Peyer's patch (tissue), 4 donors: ENCODE measurements at regions not wholly inside any gene's neighbourhood (a gene's known extent, or its start where the extent isn't known, plus 50 kb on each side); places are given as distances from the start of the nearest gene placed in this dataset.

Experiments used
- DNase-seq, 3 donors: peaks; one replicate each; pipeline ENCODE4 v3.0.0-alpha.2; 2017 to 2019
- H3K27ac ChIP-seq, 4 donors: fragments of 200-600 bp; sonication (generic); one replicate each; pipeline ENCODE4 v1.5.1; 2016 to 2019
- H3K27me3 ChIP-seq, 2 donors: fragments of 200-600 bp; sonication (generic); one replicate each; pipeline ENCODE4 v1.5.1; 2019
- H3K36me3 ChIP-seq, 3 donors: fragments of 200-600 bp; sonication (generic); one replicate each; pipeline ENCODE4 v1.5.1; 2016 to 2019
- H3K4me1 ChIP-seq, 4 donors: fragments of 200-600 bp; sonication (generic); one replicate each; pipeline ENCODE4 v1.5.1; 2016 to 2019
- H3K4me3 ChIP-seq, 4 donors: fragments of 200-600 bp; sonication (generic); 1 replicate in 3 of 4; 2 replicates in 1 of 4; pipeline ENCODE4 v1.5.1; 2016 to 2019; ENCODE audit warnings: mild to moderate bottlenecking in 1 of 4
- H3K9me3 ChIP-seq, 4 donors: fragments of 200-600 bp; sonication (generic); one replicate each; pipeline ENCODE4 v1.5.1; 2016 to 2019; ENCODE audit warnings: mild to moderate bottlenecking in 1 of 4
- POLR2A ChIP-seq, 2 donors: fragments of 450-650 bp; IDR thresholded peaks; one replicate each; pipeline ENCODE4 v1.5.1; 2017; ENCODE audit warnings: antibody characterized with exemption in 2 of 2, mild to moderate bottlenecking in 2 of 2, moderate library complexity in 2 of 2
- TF ChIP-seq, protein P1 (sequence below), 6 experiments: fragments of 450-650 bp in 4 of 6; fragments of 200-600 bp in 2 of 6; sonication (generic) in 1 of 6; IDR thresholded peaks; one replicate each; pipeline ENCODE4 v1.5.1; 2017 to 2019; ENCODE audit warnings: antibody characterized with exemption in 6 of 6, mild to moderate bottlenecking in 3 of 6, moderate library complexity in 1 of 6

- Histone ChIP-seq H3K27ac (no peak overlapping the region), H3K36me3 (no peaks in the 10 kb centered on the region), H3K9me3 (no peaks in the 10 kb centered on the region), H3K4me1 (no peaks in the 10 kb centered on the region), H3K27me3 (no peaks in the 10 kb centered on the region), H3K4me3 (no peak overlapping the region)
- no peak for TF ChIP-seq POLR2A (IDR thresholded peaks at IDR 0.05)
- TF ChIP-seq, protein P1, sequence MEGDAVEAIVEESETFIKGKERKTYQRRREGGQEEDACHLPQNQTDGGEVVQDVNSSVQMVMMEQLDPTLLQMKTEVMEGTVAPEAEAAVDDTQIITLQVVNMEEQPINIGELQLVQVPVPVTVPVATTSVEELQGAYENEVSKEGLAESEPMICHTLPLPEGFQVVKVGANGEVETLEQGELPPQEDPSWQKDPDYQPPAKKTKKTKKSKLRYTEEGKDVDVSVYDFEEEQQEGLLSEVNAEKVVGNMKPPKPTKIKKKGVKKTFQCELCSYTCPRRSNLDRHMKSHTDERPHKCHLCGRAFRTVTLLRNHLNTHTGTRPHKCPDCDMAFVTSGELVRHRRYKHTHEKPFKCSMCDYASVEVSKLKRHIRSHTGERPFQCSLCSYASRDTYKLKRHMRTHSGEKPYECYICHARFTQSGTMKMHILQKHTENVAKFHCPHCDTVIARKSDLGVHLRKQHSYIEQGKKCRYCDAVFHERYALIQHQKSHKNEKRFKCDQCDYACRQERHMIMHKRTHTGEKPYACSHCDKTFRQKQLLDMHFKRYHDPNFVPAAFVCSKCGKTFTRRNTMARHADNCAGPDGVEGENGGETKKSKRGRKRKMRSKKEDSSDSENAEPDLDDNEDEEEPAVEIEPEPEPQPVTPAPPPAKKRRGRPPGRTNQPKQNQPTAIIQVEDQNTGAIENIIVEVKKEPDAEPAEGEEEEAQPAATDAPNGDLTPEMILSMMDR (IDR thresholded peaks at IDR 0.05): no peak
- DNase-seq: no peak
Measured at GRCh38 chr4:188484256-188484655, 345.0 kb downstream of the TRIML1 start.

DNA sequence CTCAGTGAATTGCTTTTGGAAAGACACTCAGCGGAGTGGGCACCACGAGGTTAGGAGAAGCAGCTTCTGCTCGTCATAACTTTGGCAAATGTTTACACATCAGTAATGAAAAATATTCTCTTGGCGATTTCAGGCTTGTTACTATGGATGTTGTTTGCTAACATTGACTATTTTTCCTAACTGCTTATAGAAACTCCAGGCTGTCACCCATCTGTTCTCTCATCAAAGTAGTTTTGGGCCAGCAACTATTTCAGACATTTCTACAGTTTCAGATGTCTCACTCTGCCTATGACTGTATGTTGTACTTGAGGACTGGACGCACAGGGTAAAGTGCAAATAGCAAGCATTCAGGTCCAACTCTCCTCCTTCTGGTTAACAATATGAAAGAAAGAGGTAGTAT is 346.7 kb downstream of the TRIML1 start:
- Histone ChIP-seq H3K4me3 (no peak overlapping the region), H3K4me1 (no peaks in the 10 kb centered on the region), H3K36me3 (no peaks in the 10 kb centered on the region), H3K9me3 (no peaks in the 10 kb centered on the region), H3K27me3 (no peaks in the 10 kb centered on the region), H3K27ac (no peak overlapping the region)
- DNase-seq: no peak
- TF ChIP-seq, protein P1 (IDR thresholded peaks at IDR 0.05): no peak
- TF ChIP-seq POLR2A (IDR thresholded peaks at IDR 0.05): no peak

GRCh38 chr4:188492886-188493285 is 353.6 kb downstream of the TRIML1 start:
- Histone ChIP-seq H3K27ac (no peak overlapping the region), H3K27me3 (no peaks in the 10 kb centered on the region), H3K4me1 (no peaks in the 10 kb centered on the region), H3K9me3 (peaks cover 0 to 9% (median 0%) of the 10 kb centered on the region in 4 donors), H3K4me3 (no peak overlapping the region), H3K36me3 (no peaks in the 10 kb centered on the region)
- no peak for DNase-seq
- TF ChIP-seq, protein P1 (IDR thresholded peaks at IDR 0.05): no peak
- no peak for TF ChIP-seq POLR2A (IDR thresholded peaks at IDR 0.05)

DNA sequence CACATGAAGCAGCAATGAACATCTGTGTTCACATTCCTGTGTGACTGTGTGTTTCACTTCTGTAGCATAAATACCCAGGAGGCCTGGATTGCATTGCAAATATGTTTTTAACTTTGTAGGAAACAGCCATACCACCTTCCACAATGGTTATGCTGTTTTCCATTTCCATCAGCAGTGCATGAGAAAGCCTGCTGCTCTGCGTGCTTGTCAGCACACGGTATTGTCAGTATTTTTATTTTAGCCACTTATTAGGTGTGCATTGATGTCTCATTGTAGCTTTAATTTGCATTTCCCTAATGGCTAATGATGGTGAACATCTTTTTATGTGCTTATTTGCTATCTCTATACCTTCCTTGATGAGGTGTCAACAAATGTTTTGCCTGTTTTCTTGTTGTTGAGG is 355.9 kb downstream of the TRIML1 start:
- no peak for DNase-seq
- no peak overlapping the region for H3K27ac ChIP-seq
- H3K4me3 ChIP-seq: no peak overlapping the region
- no peaks in the 10 kb centered on the region for H3K27me3 ChIP-seq
- no peaks in the 10 kb centered on the region for H3K36me3 ChIP-seq
- H3K4me1 ChIP-seq: no peaks in the 10 kb centered on the region
- TF ChIP-seq, protein P1 (IDR thresholded peaks at IDR 0.05): no peak
- no peak for TF ChIP-seq POLR2A (IDR thresholded peaks at IDR 0.05)
- peaks cover 0 to 9% (median 0%) of the 10 kb centered on the region in 4 donors for H3K9me3 ChIP-seq

DNA sequence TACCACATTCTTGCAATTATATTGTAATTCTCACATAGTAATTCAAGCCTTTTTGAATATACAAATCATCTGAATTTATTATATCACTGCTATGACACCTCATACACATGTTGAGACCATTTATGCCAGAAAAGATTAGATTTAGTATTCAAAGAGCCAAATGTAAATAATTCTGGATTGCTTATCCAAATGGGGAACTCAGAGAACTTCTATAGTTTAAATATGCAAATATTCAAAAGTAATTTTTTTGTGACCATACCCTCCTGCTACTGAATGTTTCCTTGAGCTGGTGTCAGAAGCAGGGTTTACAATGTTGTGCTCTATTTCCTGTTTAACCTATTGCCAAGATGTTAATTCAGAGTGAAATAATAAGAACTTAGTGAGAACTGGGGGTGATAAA is 372.2 kb downstream of the TRIML1 start:
- TF ChIP-seq, protein P1 (IDR thresholded peaks at IDR 0.05): no peak
- no peak for TF ChIP-seq POLR2A (IDR thresholded peaks at IDR 0.05)
- H3K9me3 ChIP-seq: no peaks in the 10 kb centered on the region
- DNase-seq: no peak
- no peaks in the 10 kb centered on the region for H3K27me3 ChIP-seq
- H3K4me1 ChIP-seq: no peaks in the 10 kb centered on the region
- no peaks in the 10 kb centered on the region for H3K36me3 ChIP-seq
- H3K4me3 ChIP-seq: no peak overlapping the region
- H3K27ac ChIP-seq: no peak overlapping the region

DNA sequence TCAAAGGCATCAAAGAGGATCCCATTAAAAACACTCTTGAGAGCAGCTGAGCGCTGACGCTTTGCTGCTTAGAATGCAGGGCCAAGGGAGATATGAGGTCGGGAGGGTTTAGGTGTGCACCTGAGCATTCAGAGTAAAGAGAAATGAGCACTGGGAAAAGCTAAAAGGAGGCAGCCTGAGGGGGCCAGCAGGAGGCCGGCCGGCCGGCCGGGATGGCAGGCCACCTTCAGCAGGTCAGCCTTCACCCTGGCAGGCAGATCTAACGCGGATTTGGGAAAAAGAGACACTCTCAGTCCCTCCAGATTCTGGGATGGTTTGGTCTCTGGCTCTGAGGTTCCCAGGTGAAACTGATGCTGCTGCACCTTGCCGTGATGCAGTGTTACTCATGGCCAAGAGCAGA is 393.5 kb downstream of the TRIML1 start:
- no peak for TF ChIP-seq POLR2A (IDR thresholded peaks at IDR 0.05)
- TF ChIP-seq, protein P1 (IDR thresholded peaks at IDR 0.05): no peak
- peaks cover 0 to 2% (median 0%) of the 10 kb centered on the region in 4 donors for H3K9me3 ChIP-seq

More for the DNA sequence above, 393.5 kb downstream of the TRIML1 start:
- Histone ChIP-seq H3K4me1 (no peaks in the 10 kb centered on the region), H3K4me3 (no peak overlapping the region), H3K27ac (no peak overlapping the region), H3K36me3 (no peaks in the 10 kb centered on the region), H3K27me3 (no peaks in the 10 kb centered on the region)
- no peak for DNase-seq
